GM12873 (cell line): ENCODE measurements at regions not wholly inside any gene's neighbourhood (a gene's known extent, or its start where the extent isn't known, plus 50 kb on each side); places are given as distances from the start of the nearest gene placed in this dataset.

ENCODE experiments used
- TF ChIP-seq, protein P1 (sequence below): IDR thresholded peaks from 2 replicates; pipeline ENCODE4 v1.5.1; 2012; ENCODE audit warnings: low read depth, mild to moderate bottlenecking, moderate library complexity, low read length, control low read depth; ENCODE audit not compliant: insufficient read depth; ENCODE audit errors: missing control alignments

GRCh38 chr15:94561036-94561689 is 329.8 kb downstream of the MCTP2 start:
- TF ChIP-seq, protein P1, sequence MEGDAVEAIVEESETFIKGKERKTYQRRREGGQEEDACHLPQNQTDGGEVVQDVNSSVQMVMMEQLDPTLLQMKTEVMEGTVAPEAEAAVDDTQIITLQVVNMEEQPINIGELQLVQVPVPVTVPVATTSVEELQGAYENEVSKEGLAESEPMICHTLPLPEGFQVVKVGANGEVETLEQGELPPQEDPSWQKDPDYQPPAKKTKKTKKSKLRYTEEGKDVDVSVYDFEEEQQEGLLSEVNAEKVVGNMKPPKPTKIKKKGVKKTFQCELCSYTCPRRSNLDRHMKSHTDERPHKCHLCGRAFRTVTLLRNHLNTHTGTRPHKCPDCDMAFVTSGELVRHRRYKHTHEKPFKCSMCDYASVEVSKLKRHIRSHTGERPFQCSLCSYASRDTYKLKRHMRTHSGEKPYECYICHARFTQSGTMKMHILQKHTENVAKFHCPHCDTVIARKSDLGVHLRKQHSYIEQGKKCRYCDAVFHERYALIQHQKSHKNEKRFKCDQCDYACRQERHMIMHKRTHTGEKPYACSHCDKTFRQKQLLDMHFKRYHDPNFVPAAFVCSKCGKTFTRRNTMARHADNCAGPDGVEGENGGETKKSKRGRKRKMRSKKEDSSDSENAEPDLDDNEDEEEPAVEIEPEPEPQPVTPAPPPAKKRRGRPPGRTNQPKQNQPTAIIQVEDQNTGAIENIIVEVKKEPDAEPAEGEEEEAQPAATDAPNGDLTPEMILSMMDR, result no peak

DNA sequence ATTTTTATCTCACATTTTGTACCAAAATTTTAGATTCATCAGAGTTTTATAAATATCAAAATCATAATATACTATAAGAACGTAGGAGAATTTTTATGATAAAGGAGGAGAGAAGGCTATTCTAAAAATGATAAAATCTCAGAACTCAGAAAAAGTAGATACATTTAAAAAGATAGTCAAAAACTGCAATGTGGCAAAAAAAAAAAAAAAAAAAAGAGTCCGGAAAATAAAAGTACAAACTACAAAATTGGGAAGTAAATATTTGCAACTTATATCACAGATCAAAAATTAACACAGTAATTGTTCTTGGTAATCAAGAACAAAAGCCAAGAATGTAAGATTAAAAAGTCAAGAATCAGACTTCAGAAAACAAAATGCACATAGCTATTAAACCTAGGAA is 332.1 kb downstream of the MCTP2 start:
- TF ChIP-seq, protein P1, result no peak

- TF ChIP-seq, protein P1, result peak; percentile 89
These were observed 345.6 kb downstream of the MCTP2 start for GRCh38 chr15:94576889-94577533.

GRCh38 chr15:94579286-94579685 is 347.9 kb downstream of the MCTP2 start:
- TF ChIP-seq, protein P1, result no peak

- TF ChIP-seq, protein P1, result no peak
These were observed 349.0 kb downstream of the MCTP2 start for GRCh38 chr15:94580211-94580885.

DNA sequence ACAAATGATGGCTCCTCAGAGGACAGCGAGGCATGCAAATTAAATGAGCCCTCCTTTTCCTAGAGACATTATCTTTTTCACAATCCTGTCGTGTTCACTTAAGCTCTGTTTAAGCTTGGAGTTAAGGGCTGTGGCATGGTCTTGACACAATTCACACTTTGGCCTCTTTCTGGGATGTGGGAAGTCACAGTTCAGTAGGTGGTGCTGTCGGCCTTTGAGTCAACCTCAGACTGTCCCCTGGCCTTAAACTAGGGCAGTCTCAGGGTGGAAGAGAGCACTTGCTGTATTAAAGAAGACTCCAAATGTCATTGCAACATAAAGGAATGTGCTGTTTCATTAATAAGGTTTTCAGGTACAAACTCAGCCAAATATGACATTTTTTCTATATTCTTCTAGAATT is 351.0 kb downstream of the MCTP2 start:
- TF ChIP-seq, protein P1, result peak; percentile 55

DNA sequence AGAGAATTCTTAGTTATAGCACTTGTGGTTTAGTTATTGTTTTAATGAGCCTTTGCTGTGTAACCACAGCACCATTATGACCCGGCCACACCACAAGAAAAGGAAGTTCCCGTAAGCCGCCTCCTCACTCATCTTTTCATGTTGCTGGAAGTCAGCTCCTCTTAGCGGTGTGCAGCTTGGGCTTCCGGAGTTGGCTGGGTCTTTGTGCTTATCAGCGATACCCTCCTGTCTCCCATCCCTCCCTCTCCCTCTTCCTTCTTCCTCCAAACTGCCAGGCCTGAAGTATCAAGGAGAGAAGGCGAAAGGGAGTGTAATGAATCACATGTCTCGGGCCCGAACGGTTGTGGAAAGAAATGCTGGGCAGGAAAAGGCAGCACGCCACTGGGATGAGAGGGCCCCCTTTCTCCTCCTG is 353.5 kb downstream of the MCTP2 start:
- TF ChIP-seq, protein P1, result no peak
